HG03439 (cell line): ENCODE measurements at regions not wholly inside any gene's neighbourhood (a gene's known extent, or its start where the extent isn't known, plus 50 kb on each side); places are given as distances from the start of the nearest gene placed in this dataset.
"Not testable (repeated sequence)": the region's sequence is repeated elsewhere in the genome, so short reads cannot be mapped to it uniquely, and the experiment has no call there.

Source experiments
- ATAC-seq: cut with Tn5 transposase; IDR thresholded peaks from one replicate; pipeline ENCODE4 v1.9.1; 2021; ENCODE audit warnings: mild to moderate bottlenecking, moderate library complexity; ENCODE audit not compliant: unreplicated experiment

DNA sequence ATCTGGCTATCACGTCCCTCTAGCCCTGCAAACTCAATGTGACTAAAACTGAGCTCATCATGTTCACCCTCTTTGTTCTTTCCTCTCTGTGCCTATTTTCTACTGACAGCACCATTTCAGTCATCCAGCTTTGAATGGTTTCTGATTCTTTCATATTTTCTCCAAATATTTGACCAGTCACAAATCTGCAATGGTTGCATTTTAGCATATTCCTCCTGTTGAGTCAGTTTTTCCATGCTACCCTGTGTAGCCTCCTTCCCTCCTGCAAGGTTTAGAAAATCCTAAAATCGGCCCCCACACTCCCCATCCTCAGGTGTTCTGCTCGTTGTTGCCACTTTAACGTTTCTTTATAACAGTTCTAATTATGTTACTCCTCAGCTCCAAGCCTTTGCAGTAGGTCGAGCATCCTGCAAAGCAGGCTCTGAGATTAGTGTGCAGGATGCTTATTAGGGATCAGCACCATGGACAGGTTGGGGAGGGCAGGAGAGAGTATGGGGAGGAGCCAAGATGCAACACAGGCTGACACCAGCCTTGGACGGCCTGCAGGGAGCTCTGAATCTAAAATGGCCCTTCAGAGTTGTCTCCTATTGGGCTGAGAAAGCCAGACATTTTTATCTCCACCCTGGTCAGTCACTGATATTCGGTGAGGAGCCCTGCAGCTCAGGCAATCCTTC is 531.0 kb upstream of the COBL start:
- ATAC-seq = no peak

DNA sequence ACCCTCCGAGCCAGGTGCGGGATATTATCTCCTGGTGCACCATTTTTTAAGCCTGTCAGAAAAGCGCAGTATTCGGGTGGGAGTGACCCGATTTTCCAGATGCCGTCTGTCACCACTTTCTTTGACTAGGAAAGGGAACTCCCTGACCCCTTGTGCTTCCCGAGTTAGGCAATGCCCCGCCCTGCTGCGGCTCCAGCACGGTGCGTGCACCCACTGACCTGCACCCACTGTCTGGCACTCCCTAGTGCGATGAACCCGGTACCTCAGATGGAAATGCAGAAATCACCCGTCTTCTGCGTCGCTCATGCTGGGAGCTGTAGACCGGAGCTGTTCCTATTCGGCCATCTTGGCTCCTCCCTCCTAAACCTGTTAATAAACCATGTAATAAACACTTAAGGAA is 522.5 kb upstream of the COBL start:
- not testable (repeated sequence) for ATAC-seq

GRCh38 chr7:51827631-51828030 is 511.0 kb upstream of the COBL start:
- ATAC-seq = no peak

DNA sequence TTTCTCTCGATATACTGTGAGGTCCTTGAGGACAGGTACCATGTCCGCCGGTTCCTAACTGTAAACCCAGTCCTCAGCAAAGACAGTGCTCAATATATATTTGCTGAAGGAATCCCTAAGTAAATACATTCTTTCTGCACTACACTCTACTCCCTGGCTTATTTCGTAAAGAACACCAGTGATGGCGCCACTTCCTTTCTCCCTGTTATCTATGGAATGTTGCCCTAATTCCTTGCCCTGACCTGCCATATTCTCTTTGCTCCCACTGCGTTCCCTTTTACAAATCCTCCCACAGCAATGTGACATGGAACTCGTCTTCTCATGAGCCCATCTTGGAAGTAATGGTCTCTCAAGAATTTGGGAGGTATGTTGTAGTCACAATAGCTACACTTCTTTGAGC is 507.4 kb upstream of the COBL start:
- ATAC-seq = no peak

GRCh38 chr7:51823437-51823836 is 506.8 kb upstream of the COBL start:
- ATAC-seq = no peak

DNA sequence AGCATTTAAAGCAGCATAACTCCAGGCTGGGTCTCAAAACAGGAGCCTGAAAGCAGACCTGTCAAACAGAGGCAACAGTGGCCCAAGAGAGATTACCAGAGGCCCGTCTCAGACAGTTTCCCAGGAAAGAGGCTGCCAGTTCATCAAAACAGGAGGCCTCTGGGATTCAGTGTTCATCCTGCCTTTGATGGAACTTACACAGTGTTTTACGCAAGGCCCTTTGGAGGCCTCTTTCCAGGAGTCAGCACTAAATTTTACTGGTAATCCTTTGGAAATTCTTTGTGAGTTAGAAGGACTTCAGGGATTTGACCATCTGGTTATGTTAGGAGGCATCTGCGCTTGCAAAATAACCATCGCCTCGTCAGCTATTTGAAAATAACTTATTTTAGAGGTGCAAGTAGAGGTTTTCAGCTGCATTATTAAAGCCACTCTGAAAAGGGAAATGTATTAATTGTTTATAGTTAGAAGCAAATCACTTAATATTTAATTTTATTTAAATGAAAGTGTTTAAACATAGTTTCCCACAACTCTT is 501.2 kb upstream of the COBL start:
- ATAC-seq = no peak

DNA sequence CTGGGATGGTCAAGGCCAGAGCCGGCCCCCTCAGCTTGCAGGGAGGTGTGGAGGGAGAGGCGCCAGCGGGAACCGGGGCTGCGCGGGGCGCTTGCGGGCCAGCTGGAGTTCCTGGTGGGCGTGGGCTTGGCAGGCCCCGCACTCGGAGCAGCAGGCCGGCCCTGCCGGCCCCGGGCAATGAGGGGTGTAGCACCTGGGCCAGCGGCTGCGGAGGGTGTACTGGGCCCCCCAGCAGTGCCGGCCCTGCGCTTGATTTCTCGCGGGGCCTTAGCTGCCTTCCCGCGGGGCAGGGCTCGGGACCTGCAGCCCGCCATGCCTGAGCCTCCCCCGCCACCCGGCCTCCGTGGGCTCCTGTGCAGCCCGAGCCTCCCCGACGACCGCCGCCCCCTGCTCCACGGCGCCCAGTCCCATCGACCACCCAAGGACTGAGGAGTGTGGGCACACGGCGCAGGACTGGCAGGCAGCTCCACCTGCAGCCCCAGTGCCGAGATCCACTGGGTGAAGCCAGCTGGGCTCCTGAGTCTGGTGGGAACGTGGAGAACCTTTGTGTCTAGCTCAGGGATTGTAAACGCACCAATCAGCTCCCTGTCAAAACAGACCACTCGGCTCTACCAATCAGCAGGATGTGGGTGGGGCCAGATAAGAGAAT is 489.3 kb upstream of the COBL start:
- not testable (repeated sequence) for ATAC-seq

- ATAC-seq = no peak
Observed at GRCh38 chr7:51802718-51803117, 486.1 kb upstream of the COBL start.

DNA sequence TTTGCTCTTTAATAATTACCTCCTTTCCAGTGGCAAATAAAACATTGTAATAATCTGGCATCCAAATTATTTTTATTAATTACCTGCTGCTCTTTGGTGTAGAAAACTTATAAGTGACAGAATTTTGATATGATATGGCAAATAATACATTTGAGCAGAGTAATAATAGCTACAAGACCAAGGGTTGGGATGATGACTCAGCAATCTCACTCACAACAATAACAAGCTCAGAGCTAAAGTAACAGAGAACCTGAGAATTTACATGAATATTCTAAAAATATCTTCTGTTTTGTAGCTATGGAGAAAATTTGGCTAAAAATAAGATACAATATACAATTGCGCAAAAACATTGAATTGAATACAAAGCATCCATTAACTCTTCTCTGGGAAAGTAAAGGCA is 480.8 kb upstream of the COBL start:
- no peak for ATAC-seq

DNA sequence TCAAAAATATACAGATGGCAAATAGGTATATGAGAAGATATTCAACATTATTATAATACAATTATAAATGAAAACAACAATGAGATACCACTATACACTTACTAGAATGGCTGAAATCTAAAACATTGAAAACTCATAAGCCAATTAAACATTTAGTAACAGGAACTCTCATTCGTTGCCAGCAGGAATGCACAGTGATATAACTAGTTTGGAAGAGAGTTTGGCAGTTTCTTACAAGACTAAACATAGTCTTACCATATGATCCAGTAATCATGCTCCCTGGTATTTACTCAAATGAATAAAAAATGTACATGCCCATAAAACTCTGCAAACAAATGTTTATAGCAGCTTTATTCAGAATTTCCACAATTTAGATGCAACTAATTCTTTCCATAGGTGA is 476.2 kb upstream of the COBL start:
- no peak for ATAC-seq

GRCh38 chr7:51789489-51789888 is 472.9 kb upstream of the COBL start:
- ATAC-seq = no peak

DNA sequence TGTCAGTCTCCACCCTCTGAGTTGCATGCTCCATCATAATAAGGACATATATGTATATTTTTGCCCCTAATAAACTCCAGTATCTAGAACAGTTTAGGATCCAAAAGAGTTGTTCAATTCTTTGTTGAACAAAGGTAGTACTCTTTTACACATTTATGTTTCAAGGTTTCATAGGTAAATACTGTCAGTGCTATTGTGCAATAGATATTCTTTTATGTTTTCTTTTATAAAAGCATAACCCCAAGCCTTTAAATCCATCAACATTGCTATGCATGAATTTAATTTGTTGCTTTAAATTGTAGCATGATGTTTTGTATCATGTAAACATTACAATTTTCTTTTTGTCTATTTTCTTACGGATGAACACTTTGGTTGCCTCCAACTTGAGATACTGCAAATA is 469.7 kb upstream of the COBL start:
- no peak for ATAC-seq

DNA sequence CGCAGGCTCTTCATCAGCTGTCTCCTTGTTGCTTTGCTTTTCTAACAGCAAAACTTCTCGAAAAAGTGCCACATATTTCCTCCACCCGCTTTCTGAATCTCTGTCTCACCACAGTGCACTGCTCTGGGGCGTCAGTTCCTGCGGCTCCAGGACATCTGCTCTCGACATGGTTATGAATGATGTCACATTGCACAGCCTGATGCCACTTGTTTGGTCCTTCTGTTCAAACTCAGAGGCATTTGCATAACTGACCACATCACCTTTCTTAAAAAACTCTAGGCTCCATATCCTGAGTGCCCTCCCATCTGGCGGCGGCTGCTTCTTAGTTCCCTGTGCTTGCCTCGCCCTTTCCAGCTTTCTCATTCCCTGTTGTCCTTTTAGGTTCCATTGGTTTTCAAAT is 469.3 kb upstream of the COBL start:
- no peak for ATAC-seq

DNA sequence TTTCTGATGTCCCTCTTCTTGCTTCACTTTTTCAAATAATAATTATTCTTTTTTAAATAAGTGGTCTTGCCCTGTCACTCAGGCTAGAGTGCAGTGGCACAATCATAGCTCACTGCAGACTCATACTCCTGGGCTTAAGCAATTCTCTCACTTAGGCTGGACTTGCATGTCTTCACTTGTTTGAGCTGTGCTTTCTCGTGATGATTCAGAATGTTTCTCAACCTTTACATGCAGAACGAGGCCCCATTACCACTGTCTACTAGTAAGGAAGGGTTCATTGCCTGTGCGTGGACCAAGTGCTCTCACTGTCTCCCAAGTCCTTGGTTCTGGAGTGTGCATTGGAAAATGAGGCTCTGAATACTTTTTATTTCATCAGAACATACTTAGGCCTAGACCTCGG is 468.6 kb upstream of the COBL start:
- ATAC-seq = no peak

DNA sequence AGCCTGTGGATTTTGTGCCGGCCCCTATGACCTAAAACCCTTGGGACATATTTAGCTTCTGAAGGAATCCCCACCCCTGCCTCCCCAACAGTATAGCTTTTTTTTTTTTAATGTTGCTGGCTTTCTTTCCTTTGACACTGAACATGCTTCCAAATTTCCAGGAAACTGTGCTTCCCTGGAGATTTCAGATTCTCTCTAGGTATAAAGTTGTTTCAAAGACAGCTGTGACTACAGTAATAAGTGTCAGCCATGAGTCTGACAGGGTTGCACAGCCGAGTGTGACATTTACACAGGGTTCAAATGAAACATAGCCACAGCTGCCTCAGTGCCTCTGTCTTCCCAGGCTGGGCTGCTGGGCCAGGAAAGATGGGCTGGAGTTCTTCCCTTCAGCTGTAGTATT is 466.6 kb upstream of the COBL start:
- no peak for ATAC-seq

GRCh38 chr7:51778121-51778520 is 461.5 kb upstream of the COBL start:
- no peak for ATAC-seq

DNA sequence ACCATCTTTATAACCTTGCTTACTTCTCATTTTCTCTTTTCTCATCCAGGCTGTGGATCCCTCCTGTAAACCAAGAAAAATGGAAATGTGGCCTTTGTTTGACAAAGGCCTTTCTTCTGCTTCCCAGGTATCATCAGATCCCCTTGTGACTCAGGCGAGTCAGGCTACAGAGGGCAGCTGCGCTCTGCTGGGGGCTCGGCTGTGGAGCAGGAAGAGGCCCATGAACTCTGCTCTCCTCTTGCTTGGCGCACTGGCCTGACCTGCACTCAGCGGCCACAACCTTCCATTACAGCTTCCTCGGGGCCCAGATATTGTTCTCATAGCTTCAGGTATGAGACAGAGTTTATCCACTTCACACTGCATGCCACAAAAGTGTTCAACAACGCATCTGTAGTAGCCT is 457.6 kb upstream of the COBL start:
- ATAC-seq = no peak

GRCh38 chr7:51772190-51772589 is 455.6 kb upstream of the COBL start:
- ATAC-seq = no peak

GRCh38 chr7:51764976-51765375 is 448.4 kb upstream of the COBL start:
- no peak for ATAC-seq

DNA sequence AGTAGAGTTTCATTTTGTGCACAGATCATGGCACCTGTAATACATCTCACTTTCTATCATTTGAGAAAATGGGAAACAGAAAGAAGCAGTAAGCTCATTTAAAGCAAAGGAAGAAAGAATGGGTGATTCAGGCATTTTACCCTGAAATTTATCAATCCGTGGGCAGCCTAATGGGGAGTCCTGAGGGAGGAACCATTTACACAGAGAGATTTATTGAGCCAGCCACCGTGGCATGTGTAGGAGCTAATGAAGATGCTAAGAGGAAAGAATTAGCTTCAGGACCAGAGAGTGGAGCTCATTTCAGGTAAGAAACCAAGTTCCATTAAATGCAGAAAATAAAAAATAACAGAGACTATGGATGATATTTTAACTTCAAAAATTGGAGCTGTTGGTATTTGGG is 443.4 kb upstream of the COBL start:
- no peak for ATAC-seq

DNA sequence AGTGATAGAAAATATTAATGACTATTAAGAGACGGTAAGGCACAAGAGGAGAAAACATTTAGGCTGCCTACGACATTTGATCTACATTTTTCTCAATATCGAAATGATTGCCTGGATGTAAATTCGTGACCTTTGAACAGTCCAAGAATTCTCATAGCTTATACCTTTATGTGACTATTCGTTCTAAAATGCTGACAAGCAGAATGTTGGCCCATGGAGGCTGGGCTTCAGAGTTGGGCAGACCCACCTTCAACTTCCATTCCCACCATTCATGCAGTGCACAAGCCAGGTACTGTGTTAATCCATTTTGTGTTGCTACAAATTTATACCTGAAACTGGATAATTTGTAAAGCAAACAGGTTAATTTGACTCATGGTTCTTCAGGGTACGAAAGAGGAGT is 441.4 kb upstream of the COBL start:
- ATAC-seq = no peak

GRCh38 chr7:51732951-51733350 is 416.3 kb upstream of the COBL start:
- no peak for ATAC-seq

DNA sequence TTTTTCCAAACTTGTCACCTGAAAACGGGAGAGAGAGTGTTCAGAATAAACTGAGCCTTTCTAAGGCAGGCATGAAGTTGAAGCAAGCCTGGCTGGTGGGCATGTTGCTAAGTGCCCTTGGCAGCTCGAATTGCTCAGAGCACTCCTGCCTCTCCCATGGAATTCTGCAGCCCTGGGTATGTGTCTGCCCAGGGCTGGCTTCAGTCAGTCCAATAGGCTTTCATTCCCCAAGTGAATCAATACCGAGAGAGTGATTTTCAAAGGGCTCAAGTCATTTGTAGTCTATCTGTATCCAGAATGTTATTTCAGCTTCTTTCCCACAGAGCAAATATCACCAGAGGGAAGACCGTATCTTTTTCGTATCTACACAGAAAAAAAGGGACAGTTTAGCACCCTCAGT is 415.5 kb upstream of the COBL start:
- no peak for ATAC-seq
